Testis (tissue), 2 donors: ENCODE measurements at regions not wholly inside any gene's neighbourhood (a gene's known extent, or its start where the extent isn't known, plus 50 kb on each side); places are given as distances from the start of the nearest gene placed in this dataset.

Experiments
- CTCF ChIP-seq, 3 experiments: fragments of 450-650 bp in 2 of 3; fragments of 200-600 bp in 1 of 3; sonication (generic) in 1 of 3; IDR thresholded peaks; one replicate each; pipeline ENCODE4 v1.5.1; 2016 to 2019; ENCODE audit warnings: antibody characterized with exemption in 3 of 3, mild to moderate bottlenecking in 2 of 3, moderate library complexity in 1 of 3
- POLR2A ChIP-seq: fragments of 450-650 bp; IDR thresholded peaks from one replicate; pipeline ENCODE4 v1.6.1; 2017; ENCODE audit warnings: antibody characterized with exemption, mild to moderate bottlenecking, moderate library complexity

GRCh38 chr3:106063909-106064308 is 195.1 kb upstream of the CBLB start:
- no peak for TF ChIP-seq CTCF (IDR thresholded peaks at IDR 0.05)
- no peak for TF ChIP-seq POLR2A
